NCI-H69 (cell line): ENCODE measurements at regions not wholly inside any gene's neighbourhood (a gene's known extent, or its start where the extent isn't known, plus 50 kb on each side); places are given as distances from the start of the nearest gene placed in this dataset.
A peak's percentile ranks its signal among the peaks of the same experiment; 100 is the strongest.

ENCODE experiments used
- DNase-seq: peaks from one replicate; lab custom pipeline; 2025; lab: John Stamatoyannopoulos, UW

DNA sequence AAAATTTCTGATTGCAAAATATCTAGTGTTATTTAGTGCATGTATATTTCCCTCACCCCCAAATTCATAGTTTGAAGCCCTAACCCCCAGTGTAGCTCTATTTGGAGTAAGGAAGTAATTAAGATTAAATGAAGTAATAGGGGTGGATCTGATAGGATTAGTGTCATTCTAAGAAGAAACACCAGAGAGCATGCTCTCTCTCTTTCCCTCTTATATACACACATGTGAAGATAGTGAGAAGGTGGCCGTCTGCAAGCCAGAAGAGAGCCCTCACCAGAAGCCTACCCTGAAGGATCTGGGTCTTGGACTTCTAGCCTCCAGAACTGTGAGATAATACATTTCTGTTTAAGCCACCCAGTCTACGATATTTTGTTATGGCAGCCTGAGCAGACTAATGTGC is 120.3 kb downstream of the TMEM30B start:
- DNase-seq: no peak

GRCh38 chr14:61154641-61155040 is 126.5 kb downstream of the TMEM30B start:
- DNase-seq: peak; percentile 70

DNA sequence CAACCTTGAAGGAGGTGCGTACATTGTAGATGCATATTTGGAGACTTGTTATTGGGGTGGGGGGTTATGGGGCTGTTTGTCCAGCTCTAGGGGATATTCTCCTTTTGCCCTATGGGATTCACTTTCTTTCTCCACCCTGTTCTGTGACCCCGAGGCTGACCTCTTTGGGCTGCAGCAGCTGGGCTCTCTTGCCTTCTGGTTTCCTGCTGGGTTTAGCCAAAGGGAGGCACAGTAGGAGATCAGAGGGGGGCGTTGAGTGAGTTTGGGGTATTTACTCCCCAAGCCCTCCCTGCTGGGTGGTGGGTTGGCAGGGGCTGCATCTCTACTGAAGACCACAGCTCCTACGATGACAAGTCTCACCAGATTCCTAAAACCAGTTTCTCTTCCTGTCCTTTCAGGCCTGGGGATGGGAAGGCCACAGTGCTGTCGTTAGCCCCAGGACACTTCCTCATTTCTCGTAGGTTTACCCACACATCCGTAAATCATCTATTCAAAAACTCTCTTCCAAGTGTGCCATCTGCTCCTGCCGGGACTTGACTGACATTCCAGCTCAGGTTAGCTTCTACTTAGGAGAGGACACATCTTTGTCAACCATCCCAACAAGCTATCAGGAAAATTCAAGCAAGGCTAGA is 127.1 kb downstream of the TMEM30B start:
- peak; percentile 96 for DNase-seq

GRCh38 chr14:61153431-61153830 is 127.7 kb downstream of the TMEM30B start:
- DNase-seq: peak; percentile 98

DNA sequence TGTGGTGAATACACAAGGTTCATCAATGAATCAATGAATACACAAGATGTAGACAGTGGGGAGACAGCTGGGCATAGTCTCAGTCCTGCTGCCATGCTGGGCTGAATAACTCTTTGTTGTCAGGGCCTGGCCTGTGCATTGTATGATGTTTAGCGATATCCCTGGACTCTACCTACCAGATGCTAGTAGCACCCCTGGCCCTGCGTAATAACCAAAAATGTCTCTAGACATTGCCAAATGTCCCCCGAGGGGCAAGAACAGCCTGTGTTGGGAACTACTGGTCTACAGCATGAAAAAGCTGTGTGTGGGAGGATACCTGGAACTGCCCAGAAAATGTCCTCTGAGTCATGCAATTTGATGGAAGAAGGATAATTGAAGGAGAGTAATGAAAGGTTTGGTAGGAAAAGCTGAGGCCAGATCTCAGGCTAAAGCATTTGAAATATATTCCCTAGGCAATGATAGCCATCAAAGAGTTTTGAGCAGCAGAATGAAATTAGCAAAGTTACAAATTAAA is 128.2 kb downstream of the TMEM30B start:
- DNase-seq: peak; percentile 91

GRCh38 chr14:61151251-61151650 is 129.9 kb downstream of the TMEM30B start:
- DNase-seq: no peak

GRCh38 chr14:61150851-61151250 is 130.3 kb downstream of the TMEM30B start:
- DNase-seq: no peak

GRCh38 chr14:61149896-61150295 is 131.2 kb downstream of the TMEM30B start:
- no peak for DNase-seq

GRCh38 chr14:61148742-61149350 is 132.3 kb downstream of the TMEM30B start:
- no peak for DNase-seq

DNA sequence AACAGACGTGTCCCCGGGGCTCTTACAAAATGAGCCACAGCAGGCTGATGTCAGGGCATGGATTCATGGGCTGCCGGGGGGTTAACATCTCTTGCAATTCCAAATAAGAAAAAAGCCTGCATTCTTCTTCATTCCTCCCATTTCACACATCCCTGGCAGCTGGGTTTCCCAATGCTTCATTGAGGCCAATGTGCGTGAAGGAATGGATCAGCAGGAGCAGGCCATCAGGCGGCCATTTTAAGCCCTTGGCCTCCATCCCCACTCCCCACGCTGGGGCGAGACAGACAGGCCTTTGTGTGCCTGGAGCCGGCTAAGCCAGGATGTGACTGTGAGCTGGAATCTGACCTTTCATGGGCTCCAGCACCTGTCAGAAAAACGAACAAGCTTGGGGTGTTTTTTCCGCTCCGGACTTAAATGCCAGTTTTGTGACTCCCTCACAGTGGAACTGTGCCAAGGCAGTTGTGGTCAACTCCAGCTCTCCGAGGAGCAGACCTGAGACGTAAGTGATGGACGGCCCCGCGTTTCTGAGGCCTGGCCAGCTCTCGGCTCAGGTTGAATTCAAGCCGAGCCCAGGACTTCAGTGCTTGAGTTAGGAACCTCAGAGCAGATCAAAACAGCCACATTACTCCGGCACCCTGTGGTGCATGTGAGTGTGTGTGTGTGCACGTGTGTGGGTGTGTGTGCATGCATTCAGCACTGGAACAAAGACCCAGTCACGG is 133.1 kb downstream of the TMEM30B start:
- peak; percentile 29 for DNase-seq

DNA sequence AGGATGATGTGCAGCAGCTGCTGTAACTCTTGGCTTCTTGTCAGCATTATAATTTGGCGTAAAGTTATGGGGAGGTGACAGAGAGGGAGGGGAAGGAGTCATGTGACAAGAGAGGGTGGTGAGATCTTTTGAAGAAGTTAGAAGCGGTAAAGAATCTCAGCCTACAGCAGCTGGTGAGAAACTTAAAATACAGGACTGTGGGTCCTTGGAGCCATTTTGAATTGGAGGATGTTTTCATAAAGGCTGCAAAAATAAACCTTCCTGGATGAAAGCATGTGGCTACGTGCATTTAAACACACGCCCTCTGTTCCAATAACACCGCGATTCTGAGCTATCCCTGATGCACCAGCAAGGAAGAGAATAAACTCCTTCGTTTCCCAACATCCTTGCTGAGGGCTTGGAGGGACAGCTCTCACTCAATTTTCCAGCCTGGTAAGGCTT is 133.7 kb downstream of the TMEM30B start:
- DNase-seq: peak; percentile 46

- no peak for DNase-seq
Observed at GRCh38 chr14:61146899-61147298, 134.2 kb downstream of the TMEM30B start.

DNA sequence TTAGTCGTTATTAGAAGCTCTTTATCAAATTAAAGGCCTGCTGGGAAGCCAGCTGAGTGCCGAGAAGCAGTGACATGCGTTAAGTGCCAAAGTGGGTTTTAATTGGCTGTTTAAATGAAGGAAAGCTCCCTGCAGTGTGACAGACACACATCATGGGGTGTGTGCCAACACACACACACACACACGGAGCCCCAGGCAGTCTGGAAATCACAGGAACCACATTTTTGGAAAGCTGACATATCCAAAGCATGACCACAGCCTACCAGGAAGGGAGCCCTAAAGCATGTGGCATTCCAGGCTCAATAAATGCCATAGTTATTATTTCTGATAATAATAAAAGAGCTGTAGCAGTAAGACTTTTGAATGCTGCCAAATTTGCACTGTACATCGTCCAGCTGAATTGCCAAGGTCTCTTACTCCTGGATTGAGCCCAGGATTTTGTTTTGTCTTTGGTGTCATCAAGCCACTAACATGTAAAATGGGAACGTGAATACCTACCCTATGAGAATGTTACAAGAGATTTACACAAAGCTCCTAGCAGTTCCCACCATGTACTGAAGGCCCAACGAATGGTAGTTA is 135.1 kb downstream of the TMEM30B start:
- peak; percentile 99 for DNase-seq

- DNase-seq: no peak
Observed at GRCh38 chr14:61145034-61145902, 135.9 kb downstream of the TMEM30B start.

DNA sequence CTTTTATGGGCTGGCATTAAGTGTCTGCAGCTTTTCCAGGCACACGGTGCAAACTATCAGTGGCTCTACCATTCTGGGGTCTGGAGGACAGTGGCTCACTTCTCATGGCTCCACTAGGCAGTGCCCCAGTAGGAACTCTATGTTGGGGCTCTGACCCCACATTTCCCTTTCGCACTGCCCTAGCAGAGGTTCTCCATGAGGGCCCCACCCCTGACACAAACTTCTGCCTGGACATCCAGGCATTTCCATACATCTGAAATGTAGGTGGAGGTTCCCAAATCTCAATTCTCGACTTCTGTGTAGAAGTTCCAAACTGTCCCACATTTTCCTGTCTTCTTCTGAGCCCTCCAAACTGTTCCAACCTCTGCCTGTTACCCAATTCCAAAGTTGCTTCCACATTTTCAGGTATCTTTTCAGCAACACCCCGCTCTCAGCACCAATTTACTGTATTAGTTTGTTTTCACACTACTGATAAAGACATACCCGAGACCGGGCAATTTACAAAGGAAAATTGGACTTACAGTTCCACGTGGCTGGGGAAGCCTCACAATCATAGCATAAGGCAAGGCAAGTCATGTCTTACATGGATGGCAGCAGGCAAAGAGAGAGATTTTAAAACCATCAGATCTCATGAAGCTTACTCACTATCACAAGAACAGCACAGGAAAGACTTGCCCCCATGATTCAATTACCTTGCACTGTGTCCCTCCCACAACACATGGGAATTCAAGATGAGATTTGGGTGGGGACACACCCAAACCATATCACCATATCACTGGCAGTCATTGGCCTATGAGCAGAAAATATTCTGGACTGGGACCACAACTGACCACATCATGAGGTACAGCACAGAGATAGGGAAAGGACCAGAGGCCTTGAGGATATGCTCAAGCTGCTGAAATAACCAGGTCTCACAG is 136.8 kb downstream of the TMEM30B start:
- DNase-seq: peak; percentile 16

GRCh38 chr14:61140872-61141271 is 140.3 kb downstream of the TMEM30B start:
- DNase-seq: peak; percentile 28

- DNase-seq: no peak
Observed at GRCh38 chr14:61140271-61140670, 140.9 kb downstream of the TMEM30B start.

DNA sequence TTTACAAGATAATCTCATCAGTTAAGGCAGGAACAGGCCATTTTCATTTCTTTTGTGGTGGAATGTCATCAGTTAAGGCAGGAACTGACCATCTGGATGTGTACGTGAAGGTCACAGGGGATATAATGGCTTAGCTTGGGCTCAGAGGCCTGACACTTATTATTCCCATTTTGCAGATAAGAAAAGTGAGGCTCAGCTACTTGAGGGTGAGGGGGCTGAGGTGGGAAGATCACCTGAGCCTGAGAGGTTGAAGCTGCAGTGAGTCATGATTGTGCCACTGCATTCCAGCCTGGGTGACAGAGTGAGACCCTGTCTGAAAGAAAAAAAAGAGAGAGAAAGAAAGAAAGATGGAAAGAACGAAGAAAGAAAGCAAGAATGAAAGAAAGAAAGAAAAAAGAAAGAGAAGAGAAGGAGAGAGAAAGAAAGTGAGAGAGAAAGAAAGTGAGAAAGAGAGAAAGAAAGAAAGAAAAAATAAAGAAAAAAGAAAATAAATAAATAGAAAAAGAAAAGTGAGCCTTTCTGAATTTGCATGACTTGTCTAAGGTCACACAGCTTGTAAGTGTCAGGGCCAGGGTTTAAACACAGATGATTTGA is 142.0 kb downstream of the TMEM30B start:
- no peak for DNase-seq

- no peak for DNase-seq
Observed at GRCh38 chr14:61132894-61133293, 148.2 kb downstream of the TMEM30B start.

GRCh38 chr14:61132336-61132735 is 148.8 kb downstream of the TMEM30B start:
- no peak for DNase-seq
